GM23338 (cell line): ENCODE measurements at regions not wholly inside any gene's neighbourhood (a gene's known extent, or its start where the extent isn't known, plus 50 kb on each side); places are given as distances from the start of the nearest gene placed in this dataset.

ENCODE experiments used
- ATAC-seq: fragments of 200-7000 bp; cut with Tn5 transposase; 3 replicates; pipeline ENCODE4 v1.9.1; 2020
- DNase-seq: peaks from one replicate; pipeline ENCODE4 v3.0.0-alpha.2; 2015; ENCODE audit warnings: low spot score
- H2AFZ ChIP-seq: fragments of 200-600 bp; sonication (generic); 2 replicates; pipeline ENCODE4 v1.8.0; 2016; ENCODE audit warnings: antibody characterized with exemption, mild to moderate bottlenecking, moderate library complexity
- H3F3A ChIP-seq: fragments of 200-600 bp; sonication (generic); replicated peaks from 2 replicates; pipeline ENCODE4 v1.8.0; 2017; ENCODE audit warnings: antibody characterized with exemption, mixed run types, low read depth
- H3K27ac ChIP-seq: fragments of 200-600 bp; sonication (generic); 2 replicates; pipeline ENCODE4 v1.6.1; 2016; ENCODE audit warnings: low read depth
- H3K27me3 ChIP-seq: fragments of 200-600 bp; sonication (generic); 2 replicates; pipeline ENCODE4 v1.8.0; 2016; ENCODE audit warnings: mild to moderate bottlenecking, mixed run types, moderate library complexity; ENCODE audit not compliant: insufficient read depth
- H3K36me3 ChIP-seq: fragments of 200-600 bp; sonication (generic); 2 replicates; pipeline ENCODE4 v1.8.0; 2016; ENCODE audit warnings: mild to moderate bottlenecking; ENCODE audit not compliant: insufficient read depth
- H3K4me1 ChIP-seq: fragments of 200-600 bp; sonication (generic); 2 replicates; pipeline ENCODE4 v1.8.0; 2016; ENCODE audit warnings: mild to moderate bottlenecking, moderate library complexity; ENCODE audit not compliant: insufficient read depth
- H3K4me2 ChIP-seq: fragments of 200-600 bp; sonication (generic); 2 replicates; pipeline ENCODE4 v1.7.1; 2017; ENCODE audit warnings: mixed run types
- H3K4me3 ChIP-seq: fragments of 200-600 bp; sonication (generic); 2 replicates; pipeline ENCODE4 v1.6.1; 2016; ENCODE audit warnings: mixed run types
- H3K79me2 ChIP-seq: fragments of 200-600 bp; sonication (generic); replicated peaks from 2 replicates; pipeline ENCODE4 v1.8.0; 2017; ENCODE audit warnings: mild to moderate bottlenecking; ENCODE audit not compliant: insufficient read depth
- H3K9me2 ChIP-seq: fragments of 200-600 bp; sonication (generic); 2 replicates; pipeline ENCODE4 v1.8.0; 2017; ENCODE audit not compliant: insufficient read depth
- H4K20me1 ChIP-seq: fragments of 200-600 bp; sonication (generic); replicated peaks from 2 replicates; pipeline ENCODE4 v1.8.0; 2017; ENCODE audit warnings: mild to moderate bottlenecking; ENCODE audit not compliant: insufficient read depth
- H3K27ac Mint-ChIP-seq: 2 replicates; pipeline ENCODE4 v1.8.0; 2020; ENCODE audit warnings: inconsistent platforms, mild to moderate bottlenecking, moderate library complexity, mixed read lengths
- H3K27me3 Mint-ChIP-seq: 3 replicates; pipeline ENCODE4 v1.8.0; 2022; ENCODE audit warnings: low read depth, mild to moderate bottlenecking, moderate library complexity, mixed read lengths, inconsistent platforms; ENCODE audit not compliant: insufficient read depth, poor library complexity
- H3K36me3 Mint-ChIP-seq: 3 replicates; pipeline ENCODE4 v1.8.0; 2021; ENCODE audit warnings: low read depth, mild to moderate bottlenecking, inconsistent platforms, moderate library complexity, mixed read lengths
- H3K4me1 Mint-ChIP-seq: 3 replicates; pipeline ENCODE4 v1.8.0; 2020; ENCODE audit warnings: mild to moderate bottlenecking, inconsistent platforms, mixed read lengths
- H3K4me3 Mint-ChIP-seq: 3 replicates; pipeline ENCODE4 v1.8.0; 2021; ENCODE audit warnings: moderate library complexity, mild to moderate bottlenecking, inconsistent platforms, mixed read lengths
- H3K9me3 Mint-ChIP-seq: 3 replicates; pipeline ENCODE4 v1.8.0; 2020; ENCODE audit warnings: moderate library complexity, mild to moderate bottlenecking, inconsistent platforms, mixed read lengths
- CREB1 ChIP-seq: fragments of 250-450 bp; sonication (Bioruptor Pico); IDR thresholded peaks from 2 replicates; pipeline ENCODE4 v1.5.0; 2020; ENCODE audit warnings: low read depth, mild to moderate bottlenecking, moderate library complexity
- CTCF ChIP-seq, 2 experiments: fragments of 200-600 bp in 1 of 2; sonication (generic) in 1 of 2; conservative IDR thresholded peaks; 2 replicates each; pipeline versions ENCODE4 v1.5.1 to v1.6.1; 2016 to 2017; ENCODE audit warnings: antibody characterized with exemption in 2 of 2, low read depth in 2 of 2, mild to moderate bottlenecking in 2 of 2, moderate library complexity in 1 of 2
- ETS1 ChIP-seq: IDR thresholded peaks from 2 replicates; pipeline ENCODE4 v1.6.1; 2016; ENCODE audit warnings: antibody characterized with exemption
- EZH2 ChIP-seq: fragments of 200-600 bp; sonication (generic); IDR thresholded peaks from one replicate; pipeline ENCODE4 v1.8.0; 2017; ENCODE audit warnings: antibody characterized with exemption, mild to moderate bottlenecking, low read depth; ENCODE audit not compliant: unreplicated experiment
- EZH2phosphoT487 ChIP-seq: fragments of 200-600 bp; sonication (generic); IDR thresholded peaks from one replicate; pipeline ENCODE4 v1.8.1; 2018; ENCODE audit warnings: antibody characterized with exemption; ENCODE audit not compliant: unreplicated experiment
- JUNB ChIP-seq: IDR thresholded peaks from one replicate; pipeline ENCODE4 v1.6.1; 2016; ENCODE audit warnings: antibody characterized with exemption; ENCODE audit not compliant: unreplicated experiment
- NANOG ChIP-seq: IDR thresholded peaks from 2 replicates; pipeline ENCODE4 v1.6.1; 2016; ENCODE audit warnings: antibody characterized with exemption, borderline replicate concordance
- POLR2AphosphoS5 ChIP-seq: IDR thresholded peaks from 2 replicates; pipeline ENCODE4 v1.6.1; 2016; ENCODE audit warnings: antibody characterized with exemption, low read depth
- STAT1 ChIP-seq: IDR thresholded peaks from one replicate; pipeline ENCODE4 v1.6.1; 2016; ENCODE audit warnings: antibody characterized with exemption; ENCODE audit not compliant: unreplicated experiment
- ZNF114 ChIP-seq: fragments of 250-450 bp; sonication (Bioruptor Pico); IDR thresholded peaks from 2 replicates; pipeline ENCODE4 v1.5.0; 2020; ENCODE audit warnings: mild to moderate bottlenecking, moderate library complexity
- ZNF462 ChIP-seq: fragments of 250-450 bp; sonication (Bioruptor Pico); IDR thresholded peaks from 2 replicates; pipeline ENCODE4 v1.5.0; 2020; ENCODE audit warnings: mild to moderate bottlenecking, moderate library complexity

- H3K27me3 ChIP-seq, result no peaks in the 10 kb centered on the region
- H3K9me2 ChIP-seq, result no peaks in the 10 kb centered on the region
- DNase-seq (peak; percentile 51), ATAC-seq (no peak)
- H3K79me2 ChIP-seq, result no peaks in the 10 kb centered on the region
- Mint-ChIP-seq H3K27ac (no peak overlapping the region), H3K4me3 (no peak overlapping the region), H3K4me1 (peaks cover 18% of the 10 kb centered on the region), H3K27me3 (peaks cover 8% of the 10 kb centered on the region), H3K9me3 (no peaks in the 10 kb centered on the region; the same call in 2 of the 3 replicates), H3K36me3 (no peaks in the 10 kb centered on the region)
- no peaks in the 10 kb centered on the region for H3F3A ChIP-seq
- H3K36me3 ChIP-seq, result no peaks in the 10 kb centered on the region
- peak; percentile 47 to 82 for TF ChIP-seq CTCF (conservative IDR thresholded peaks at IDR 0.05; ENCODE audit: low read depth in 2 of 2)
- no peak for TF ChIP-seq STAT1
- TF ChIP-seq ZNF462 (CRISPR knock-in tag), result no peak
- H3K27ac ChIP-seq, result no peak overlapping the region
- no peak overlapping the region for H3K4me3 ChIP-seq
- H3K4me2 ChIP-seq, result no peak overlapping the region
- H4K20me1 ChIP-seq, result no peaks in the 10 kb centered on the region
- H2AFZ ChIP-seq, result no peak overlapping the region
- H3K4me1 ChIP-seq, result peaks cover 9% of the 10 kb centered on the region; the same call in 1 of the 2 replicates
Observed at GRCh38 chr19:27966390-27966816, 1246.5 kb downstream of the UQCRFS1 start.

- Histone ChIP-seq H3F3A (no peaks in the 10 kb centered on the region), H3K36me3 (no peaks in the 10 kb centered on the region), H4K20me1 (no peaks in the 10 kb centered on the region), H3K27me3 (no peaks in the 10 kb centered on the region), H3K4me3 (no peak overlapping the region), H2AFZ (no peak overlapping the region), H3K27ac (no peak overlapping the region), H3K9me2 (no peaks in the 10 kb centered on the region), H3K4me2 (no peak overlapping the region), H3K4me1 (peaks cover 5% of the 10 kb centered on the region; the same call in 1 of the 2 replicates), H3K79me2 (no peaks in the 10 kb centered on the region)
- DNase-seq (no peak), ATAC-seq (no peak)
- H3K4me3 Mint-ChIP-seq, result no peak overlapping the region
- H3K27me3 Mint-ChIP-seq, result peaks cover 8% of the 10 kb centered on the region
- peaks cover 23% of the 10 kb centered on the region for H3K4me1 Mint-ChIP-seq
- H3K27ac Mint-ChIP-seq, result no peak overlapping the region
- TF ChIP-seq NANOG (no peak), STAT1 (no peak), EZH2phosphoT487 (no peak), JUNB (no peak), ETS1 (no peak), CTCF (conservative IDR thresholded peaks at IDR 0.05; ENCODE audit: low read depth in 2 of 2) (no peak), CREB1 (CRISPR knock-in tag) (no peak), ZNF114 (no peak), POLR2AphosphoS5 (no peak), EZH2 (no peak)
- no peaks in the 10 kb centered on the region for H3K36me3 Mint-ChIP-seq
- H3K9me3 Mint-ChIP-seq, result no peaks in the 10 kb centered on the region
Observed at GRCh38 chr19:27964185-27964584, 1248.8 kb downstream of the UQCRFS1 start.
